H54 (cell line): ENCODE measurements at regions not wholly inside any gene's neighbourhood (a gene's known extent, or its start where the extent isn't known, plus 50 kb on each side); places are given as distances from the start of the nearest gene placed in this dataset.

Experiments used
- DNase-seq: peaks from one replicate; pipeline ENCODE4 v3.0.0; 2011; ENCODE audit warnings: low spot score, mixed read lengths; ENCODE audit not compliant: insufficient read length
- FAIRE-seq: peaks from 3 replicates; lab custom pipeline; 2011; peaks lifted over from hg19 to GRCh38; lab: Jason Lieb, UNC
- POLR2A ChIP-seq: IDR thresholded peaks from 2 replicates; pipeline ENCODE4 v1.6.1; 2011; ENCODE audit warnings: low read depth, mild to moderate bottlenecking, low read length

- DNase-seq (no peak), FAIRE-seq (no peak)
- TF ChIP-seq POLR2A: no peak
These were observed 172.1 kb downstream of the GADD45G start for GRCh38 chr9:89776795-89777525.

GRCh38 chr9:89777544-89777943 lies 172.7 kb downstream of the GADD45G start:
- FAIRE-seq: no peak
- no peak for TF ChIP-seq POLR2A
- no peak for DNase-seq

GRCh38 chr9:89778100-89779090 lies 173.6 kb downstream of the GADD45G start:
- no peak for FAIRE-seq
- DNase-seq: no peak
- TF ChIP-seq POLR2A: no peak

- DNase-seq: no peak
- no peak for TF ChIP-seq POLR2A
These were observed 174.8 kb downstream of the GADD45G start for GRCh38 chr9:89779405-89780203.

GRCh38 chr9:89780959-89781358 lies 176.1 kb downstream of the GADD45G start:
- no peak for TF ChIP-seq POLR2A
- DNase-seq (no peak), FAIRE-seq (no peak)

More at GRCh38 chr9:89779405-89780203, 174.8 kb downstream of the GADD45G start:
- no peak for FAIRE-seq

- no peak for TF ChIP-seq POLR2A
- DNase-seq (no peak), FAIRE-seq (no peak)
These were observed 177.2 kb downstream of the GADD45G start for GRCh38 chr9:89781838-89782540.

- no peak for DNase-seq
- no peak for TF ChIP-seq POLR2A
- no peak for FAIRE-seq
These were observed 181.8 kb downstream of the GADD45G start for GRCh38 chr9:89786655-89787054.

- DNase-seq (no peak), FAIRE-seq (no peak)
- TF ChIP-seq POLR2A: no peak
These were observed 182.8 kb downstream of the GADD45G start for GRCh38 chr9:89787595-89787994.

- TF ChIP-seq POLR2A: no peak
- DNase-seq: no peak
- no peak for FAIRE-seq
These were observed 183.6 kb downstream of the GADD45G start for GRCh38 chr9:89788434-89788833.

- no peak for DNase-seq
- TF ChIP-seq POLR2A: no peak
- FAIRE-seq: no peak
These were observed 185.2 kb downstream of the GADD45G start for GRCh38 chr9:89789922-89790510.

- TF ChIP-seq POLR2A: no peak
- FAIRE-seq (no peak), DNase-seq (no peak)
These were observed 185.8 kb downstream of the GADD45G start for GRCh38 chr9:89790542-89791109.

- no peak for DNase-seq
- no peak for FAIRE-seq
- TF ChIP-seq POLR2A: no peak
These were observed 186.9 kb downstream of the GADD45G start for GRCh38 chr9:89791754-89792153.
